Transverse colon (tissue), 4 donors: ENCODE measurements at regions not wholly inside any gene's neighbourhood (a gene's known extent, or its start where the extent isn't known, plus 50 kb on each side); places are given as distances from the start of the nearest gene placed in this dataset.

ENCODE experiments used
- DNase-seq: peaks from one replicate; pipeline ENCODE4 v3.0.0-alpha.2; 2019
- H3K27ac ChIP-seq, 4 donors: fragments of 200-600 bp; sonication (generic); 2 replicates each; pipeline ENCODE4 v1.5.1; 2016 to 2018; ENCODE audit warnings: inconsistent platforms in 4 of 4
- H3K27me3 ChIP-seq: fragments of 200-600 bp; sonication (generic); 2 replicates; pipeline ENCODE4 v1.5.1; 2017; ENCODE audit warnings: inconsistent platforms
- H3K36me3 ChIP-seq, 4 donors: fragments of 200-600 bp; sonication (generic); 2 replicates each; pipeline ENCODE4 v1.5.1; 2017 to 2019; ENCODE audit warnings: inconsistent platforms in 4 of 4
- H3K4me1 ChIP-seq, 4 donors: fragments of 200-600 bp; sonication (generic); 2 replicates each; pipeline ENCODE4 v1.5.1; 2017 to 2020; ENCODE audit warnings: inconsistent platforms in 4 of 4
- H3K4me3 ChIP-seq, 4 donors: fragments of 200-600 bp; sonication (generic); 1 replicate in 1 of 4; 2 replicates in 3 of 4; pipeline versions ENCODE4 v1.5.1 to v1.6.1; 2017 to 2019; ENCODE audit warnings: inconsistent platforms in 4 of 4
- H3K9me3 ChIP-seq, 2 donors: fragments of 200-600 bp; sonication (generic); 2 replicates each; pipeline ENCODE4 v1.5.1; 2017 to 2019; ENCODE audit warnings: inconsistent platforms in 2 of 2
- EP300 ChIP-seq: sonication (generic); formaldehyde crosslinking; IDR thresholded peaks from one replicate; pipeline ENCODE4 v1.6.1; 2017; ENCODE audit warnings: antibody characterized with exemption, low read depth
- POLR2A ChIP-seq: fragments of 450-650 bp; IDR thresholded peaks from one replicate; pipeline ENCODE4 v1.6.1; 2016; ENCODE audit warnings: antibody characterized with exemption, mild to moderate bottlenecking, moderate library complexity
- POLR2AphosphoS5 ChIP-seq, 3 donors: sonication (generic); formaldehyde crosslinking; IDR thresholded peaks; one replicate each; pipeline ENCODE4 v1.6.1; 2016; ENCODE audit warnings: antibody characterized with exemption in 3 of 3
- WGBS, 2 donors: methylation state at CpG; one replicate each; pipeline ENCODE4 v1.1.5; 2018; ENCODE audit warnings: low coverage in 1 of 2; 5-methylcytosine and 5-hydroxymethylcytosine counted together
- in situ Hi-C, 4 donors: fragments of 200-750 bp; cut with MboI; loops; one replicate each; pipeline versions ENCODE4 v1.15.0 to v1.15.1; 2017; ENCODE audit warnings: low sequenced_read_pairs in 3 of 4, low pct_ligation_motif_present in 1 of 4, low pct_unique_long_range_greater_than_20kb in 1 of 4
- intact Hi-C: fragments of 100-400 bp; cut with DNase I; formaldehyde crosslinking; loops from one replicate; pipeline ENCODE4 v1.15.1; 2023; ENCODE audit warnings: low total_unique reads
- TF ChIP-seq, protein P1 (sequence below), 5 experiments: fragments of 200-600 bp in 3 of 5; fragments of 450-650 bp in 2 of 5; sonication (generic) in 3 of 5; IDR thresholded peaks; 1 replicate in 2 of 5; 2 replicates in 3 of 5; pipeline ENCODE4 v1.5.1; 2016 to 2017; ENCODE audit warnings: antibody characterized with exemption in 5 of 5, inconsistent platforms in 3 of 5, mild to moderate bottlenecking in 2 of 5, moderate library complexity in 1 of 5

DNA sequence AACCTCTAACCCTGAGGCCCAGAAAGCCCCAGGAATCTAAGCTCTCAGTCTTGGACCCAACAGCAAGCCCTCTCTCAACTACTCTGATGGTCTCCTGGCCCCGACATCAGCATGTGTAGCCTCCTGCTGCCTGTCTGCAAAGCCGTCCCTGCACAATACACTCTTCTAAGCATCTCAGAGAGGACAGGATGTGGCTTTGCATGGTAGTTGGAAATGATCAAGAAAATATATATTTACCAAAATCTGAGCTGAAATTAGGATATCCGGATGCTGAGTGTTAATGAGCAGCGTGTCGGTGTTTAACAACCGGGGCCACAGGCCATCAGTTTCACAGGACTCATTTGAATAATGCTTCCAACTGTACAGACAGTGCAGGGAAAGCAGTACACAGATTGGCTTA is 59.1 kb upstream of the SIM2 start:
- no peak for DNase-seq
- peaks cover 0 to 7% (median 0%) of the 10 kb centered on the region in 4 donors for H3K4me1 ChIP-seq
- no peak overlapping the region for H3K27ac ChIP-seq
- 35 to 55% methylated on average over 6 of the region's 6 CpGs for WGBS, 2 donors
- peaks cover 0 to 9% of the 10 kb centered on the region in 2 donors for H3K9me3 ChIP-seq
- H3K36me3 ChIP-seq = no peaks in the 10 kb centered on the region
- H3K27me3 ChIP-seq = peaks cover 89% of the 10 kb centered on the region
- intact Hi-C loops = no loop called here
- no peak overlapping the region for H3K4me3 ChIP-seq
- TF ChIP-seq, protein P1, sequence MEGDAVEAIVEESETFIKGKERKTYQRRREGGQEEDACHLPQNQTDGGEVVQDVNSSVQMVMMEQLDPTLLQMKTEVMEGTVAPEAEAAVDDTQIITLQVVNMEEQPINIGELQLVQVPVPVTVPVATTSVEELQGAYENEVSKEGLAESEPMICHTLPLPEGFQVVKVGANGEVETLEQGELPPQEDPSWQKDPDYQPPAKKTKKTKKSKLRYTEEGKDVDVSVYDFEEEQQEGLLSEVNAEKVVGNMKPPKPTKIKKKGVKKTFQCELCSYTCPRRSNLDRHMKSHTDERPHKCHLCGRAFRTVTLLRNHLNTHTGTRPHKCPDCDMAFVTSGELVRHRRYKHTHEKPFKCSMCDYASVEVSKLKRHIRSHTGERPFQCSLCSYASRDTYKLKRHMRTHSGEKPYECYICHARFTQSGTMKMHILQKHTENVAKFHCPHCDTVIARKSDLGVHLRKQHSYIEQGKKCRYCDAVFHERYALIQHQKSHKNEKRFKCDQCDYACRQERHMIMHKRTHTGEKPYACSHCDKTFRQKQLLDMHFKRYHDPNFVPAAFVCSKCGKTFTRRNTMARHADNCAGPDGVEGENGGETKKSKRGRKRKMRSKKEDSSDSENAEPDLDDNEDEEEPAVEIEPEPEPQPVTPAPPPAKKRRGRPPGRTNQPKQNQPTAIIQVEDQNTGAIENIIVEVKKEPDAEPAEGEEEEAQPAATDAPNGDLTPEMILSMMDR (IDR thresholded peaks at IDR 0.05) = no peak
- TF ChIP-seq POLR2AphosphoS5 (IDR thresholded peaks at IDR 0.05) (no peak), EP300 (no peak), POLR2A (no peak)
- in situ Hi-C loops = loop anchor here in 3 of 4 donors (10.0 kb wide), 1 partner anchor 285 kb away; no protein-coding TSS in a partner anchor

DNA sequence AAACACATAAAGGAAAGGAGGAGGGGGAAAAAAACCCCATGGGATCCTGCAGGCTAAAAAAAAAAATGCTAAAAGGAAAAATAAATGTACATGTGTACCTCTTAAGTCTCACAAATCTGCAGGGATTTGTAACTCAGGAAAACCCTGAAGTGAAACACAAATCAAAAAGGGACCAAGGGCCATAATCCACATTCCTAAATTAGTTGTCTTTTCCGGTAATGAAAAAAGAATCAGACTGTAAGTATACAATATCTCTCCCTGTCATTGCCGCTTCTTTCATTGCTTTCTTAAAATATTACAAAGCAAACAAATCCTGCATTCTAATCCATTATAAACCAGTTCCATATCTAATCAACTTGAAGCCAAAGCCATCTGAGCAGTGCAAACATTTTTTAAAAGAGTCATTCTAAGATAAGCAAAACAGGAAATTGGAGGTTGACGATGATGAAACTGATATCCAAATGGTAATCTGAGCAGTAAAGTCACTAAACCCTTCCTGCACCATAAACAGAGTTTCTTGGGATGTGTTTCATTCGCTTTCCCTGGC is 58.7 kb upstream of the SIM2 start:
- H3K27me3 ChIP-seq = peaks cover 89% of the 10 kb centered on the region
- intact Hi-C loops = no loop called here
- H3K36me3 ChIP-seq = no peaks in the 10 kb centered on the region
- H3K4me1 ChIP-seq = peaks cover 0 to 7% (median 0%) of the 10 kb centered on the region in 4 donors
- in situ Hi-C loops = no loop called here
- no peak for DNase-seq
- H3K27ac ChIP-seq = no peak overlapping the region
- TF ChIP-seq, protein P1 (IDR thresholded peaks at IDR 0.05) = no peak
- no peak for TF ChIP-seq EP300
- TF ChIP-seq POLR2A = no peak
- TF ChIP-seq POLR2AphosphoS5 (IDR thresholded peaks at IDR 0.05) = no peak
- WGBS, 2 donors = 30% methylated on average over 4 of the region's 4 CpGs
- no peak overlapping the region for H3K4me3 ChIP-seq
- peaks cover 0 to 9% of the 10 kb centered on the region in 2 donors for H3K9me3 ChIP-seq

GRCh38 chr21:36640721-36641244 is 58.1 kb upstream of the SIM2 start:
- Histone ChIP-seq H3K4me1 (peaks cover 0 to 7% (median 0%) of the 10 kb centered on the region in 4 donors), H3K27ac (no peak overlapping the region), H3K36me3 (no peaks in the 10 kb centered on the region), H3K27me3 (peaks cover 86% of the 10 kb centered on the region), H3K9me3 (peaks cover 0 to 9% of the 10 kb centered on the region in 2 donors), H3K4me3 (no peak overlapping the region)
- no peak for TF ChIP-seq EP300
- TF ChIP-seq, protein P1 (IDR thresholded peaks at IDR 0.05) = no peak
- no peak for TF ChIP-seq POLR2A
- TF ChIP-seq POLR2AphosphoS5 (IDR thresholded peaks at IDR 0.05) = no peak
- DNase-seq = no peak
- 13 to 63% methylated on average over 6 to 15 of the region's 15 CpGs for WGBS, 2 donors
- in situ Hi-C loops = no loop called here
- intact Hi-C loops = no loop called here

DNA sequence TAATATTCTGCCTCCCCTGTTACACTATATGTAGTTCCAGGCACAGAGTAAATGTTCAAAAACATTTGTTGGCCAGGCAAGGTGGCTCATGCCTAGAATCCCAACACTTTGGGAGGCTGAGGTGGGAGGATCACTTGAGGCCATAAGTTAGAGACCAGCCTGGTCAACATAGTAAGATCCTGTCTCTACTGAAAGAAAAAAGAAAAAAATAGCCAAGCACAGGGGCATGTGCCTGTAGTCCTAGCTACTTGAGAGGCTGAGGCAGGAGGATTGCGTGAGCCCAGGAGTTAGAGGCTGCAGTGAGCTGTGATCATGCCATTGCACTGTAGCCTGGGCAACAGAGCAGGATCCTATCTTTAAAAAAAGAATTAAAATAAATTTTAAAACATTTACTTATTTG is 57.6 kb upstream of the SIM2 start:
- peaks cover 0 to 5% of the 10 kb centered on the region in 2 donors for H3K9me3 ChIP-seq
- H3K36me3 ChIP-seq = no peaks in the 10 kb centered on the region
- peaks cover 0 to 7% (median 0%) of the 10 kb centered on the region in 4 donors for H3K4me1 ChIP-seq
- WGBS, 2 donors = 89 to 100% methylated on average over 1 of the region's 1 CpG
- H3K27ac ChIP-seq = no peak overlapping the region
- in situ Hi-C loops (no loop called here), intact Hi-C loops (no loop called here)
- DNase-seq = no peak
- H3K27me3 ChIP-seq = peaks cover 85% of the 10 kb centered on the region
- H3K4me3 ChIP-seq = no peak overlapping the region
- no peak for TF ChIP-seq EP300
- TF ChIP-seq, protein P1 (IDR thresholded peaks at IDR 0.05) = no peak
- no peak for TF ChIP-seq POLR2AphosphoS5 (IDR thresholded peaks at IDR 0.05)
- no peak for TF ChIP-seq POLR2A
